K562 (cell line): ENCODE measurements at regions not wholly inside any gene's neighbourhood (a gene's known extent, or its start where the extent isn't known, plus 50 kb on each side); places are given as distances from the start of the nearest gene placed in this dataset.
A peak's percentile ranks its signal among the peaks of the same experiment; 100 is the strongest.

Experiments
- ATAC-seq: fragments of 200-7000 bp; cut with Tn5 transposase; 3 replicates; pipeline ENCODE4 v1.9.1; 2020; ENCODE audit warnings: moderate library complexity
- BruUV-seq: library from RNA; stranded (reverse); fragments of 400-500 nt; replicated peaks from 2 replicates; lab custom pipeline; 2021; lab: Mats Ljungman, UMichigan
- CTCF ChIA-PET: fragments of 300-600 bp; formaldehyde crosslinking; extraction: SDS; loops from one replicate; lab custom pipeline; 2021; ENCODE audit warnings: low intra/inter-chr PET ratio; lab: Yijun Ruan, JAX
- POLR2A ChIA-PET: fragments of 300-600, 350-650 bp; sonication (Branson Sonifier 250); formaldehyde crosslinking; extraction: SDS; loops from one replicate; lab custom pipeline; 2021; ENCODE audit warnings: antibody characterized with exemption, inconsistent platforms; lab: Yijun Ruan, JAX
- DNase-seq, 4 experiments: peaks; one replicate each; pipeline versions ENCODE4 v3.0.0 to v3.0.0-alpha.2; 2011 to 2018; ENCODE audit warnings: low spot score in 3 of 4, mixed read lengths in 3 of 4; ENCODE audit errors: extremely low read depth in 1 of 4
- FAIRE-seq: peaks from 2 replicates; lab custom pipeline; 2011; peaks lifted over from hg19 to GRCh38; lab: Jason Lieb, UNC
- H2AFZ ChIP-seq: 2 replicates; pipeline ENCODE4 v1.6.0; 2011; ENCODE audit warnings: low read depth, low read length, control low read depth, inconsistent platforms
- H3K27ac ChIP-seq: fragments of 200-600 bp; 3 replicates; pipeline ENCODE4 v1.8.0; 2011; ENCODE audit warnings: low read depth, mild to moderate bottlenecking, control low read depth, inconsistent platforms, low read length, moderate library complexity, mixed read lengths; ENCODE audit errors: extremely low read depth
- H3K27me3 ChIP-seq, 2 experiments: fragments of 300-600 bp in 1 of 2; 2 replicates in 1 of 2; 3 replicates in 1 of 2; pipeline versions ENCODE4 v1.6.0 to v1.8.0; 2011; ENCODE audit warnings: inconsistent platforms in 2 of 2, low read length in 2 of 2, mild to moderate bottlenecking in 1 of 2, mixed read lengths in 1 of 2, moderate library complexity in 1 of 2; ENCODE audit not compliant: control insufficient read depth in 2 of 2, insufficient read depth in 2 of 2
- H3K36me3 ChIP-seq: fragments of 300-600 bp; 3 replicates; pipeline ENCODE4 v1.8.0; 2011; ENCODE audit warnings: mild to moderate bottlenecking, low read length, inconsistent platforms; ENCODE audit not compliant: control insufficient read depth, insufficient read depth
- H3K4me1 ChIP-seq, 2 experiments: fragments of 200-600 bp in 1 of 2; replicated peaks in 1 of 2; 2 replicates in 1 of 2; 3 replicates in 1 of 2; pipeline versions ENCODE4 v1.5.1 to v1.8.0; 2011; ENCODE audit warnings: inconsistent platforms in 2 of 2, low read length in 2 of 2, mild to moderate bottlenecking in 1 of 2, mixed read lengths in 1 of 2, moderate library complexity in 1 of 2; ENCODE audit not compliant: control insufficient read depth in 2 of 2, insufficient read depth in 2 of 2
- H3K4me2 ChIP-seq: 2 replicates; pipeline ENCODE4 v1.6.1; 2011; ENCODE audit warnings: low read length, control low read depth, inconsistent platforms, mixed read lengths; ENCODE audit not compliant: insufficient read depth
- H3K4me3 ChIP-seq: fragments of 200-600 bp; sonication (generic), shearing (Covaris generic); 2 replicates; pipeline ENCODE4 v1.5.1; 2016; ENCODE audit warnings: control low read depth, inconsistent platforms
- H3K79me2 ChIP-seq: fragments of 200-600 bp; 3 replicates; pipeline ENCODE4 v1.8.0; 2011; ENCODE audit warnings: low read length, inconsistent platforms; ENCODE audit not compliant: control insufficient read depth, insufficient read depth
- H3K9ac ChIP-seq, 2 experiments: 2 replicates each; pipeline versions ENCODE4 v1.6.0 to v1.6.1; 2011; ENCODE audit warnings: low read depth in 2 of 2, low read length in 2 of 2, control low read depth in 1 of 2, inconsistent platforms in 1 of 2, mild to moderate bottlenecking in 1 of 2, mixed read lengths in 1 of 2; ENCODE audit not compliant: insufficient read depth in 1 of 2
- H3K9me1 ChIP-seq: one replicate; pipeline ENCODE4 v1.6.0; 2011; ENCODE audit warnings: inconsistent platforms, mild to moderate bottlenecking, low read length, moderate library complexity; ENCODE audit not compliant: control insufficient read depth, insufficient read depth
- H3K9me3 ChIP-seq: replicated peaks from 2 replicates; pipeline ENCODE4 v1.5.1; 2011; ENCODE audit warnings: low read depth, low read length, inconsistent platforms; ENCODE audit not compliant: control insufficient read depth, insufficient read depth
- H4K20me1 ChIP-seq: replicated peaks from 2 replicates; pipeline ENCODE4 v1.6.1; 2011; ENCODE audit warnings: low read length, inconsistent platforms, mixed read lengths; ENCODE audit not compliant: control insufficient read depth, insufficient read depth
- C11orf30 ChIP-seq: fragments of 450-650 bp; IDR thresholded peaks from 2 replicates; pipeline ENCODE4 v1.6.1; 2016; ENCODE audit warnings: low read depth, mild to moderate bottlenecking
- ETS1 ChIP-seq: conservative IDR thresholded peaks from 2 replicates; pipeline ENCODE4 v1.6.1; 2011; ENCODE audit warnings: low read depth, mild to moderate bottlenecking, low read length; ENCODE audit not compliant: control insufficient read depth
- KLF10 ChIP-seq: fragments of 250-450 bp; sonication (Bioruptor Pico); IDR thresholded peaks from 2 replicates; pipeline ENCODE4 v1.6.1; 2021; ENCODE audit warnings: matching md5 sums
- MAFF ChIP-seq: IDR thresholded peaks from 2 replicates; pipeline ENCODE4 v1.6.1; 2012; ENCODE audit warnings: low read length, improper control_type of control experiment
- MAFG ChIP-seq: fragments of 450-650 bp; conservative IDR thresholded peaks from 2 replicates; pipeline ENCODE4 v1.6.1; 2016; ENCODE audit warnings: missing genetic modification characterization, missing compliant biosample characterization
- MAFK ChIP-seq: IDR thresholded peaks from 2 replicates; pipeline ENCODE4 v1.6.1; 2011; ENCODE audit warnings: low read length, improper control_type of control experiment
- SAP30 ChIP-seq: fragments of 200-600 bp; sonication (generic); IDR thresholded peaks from 2 replicates; pipeline ENCODE4 v1.6.1; 2012; ENCODE audit warnings: borderline replicate concordance, low read depth, mild to moderate bottlenecking, moderate library complexity, low read length, control low read depth, inconsistent platforms; ENCODE audit not compliant: insufficient read depth, poor library complexity, severe bottlenecking
- TCFL5 ChIP-seq: fragments of 250-450 bp; sonication (Bioruptor Pico); conservative IDR thresholded peaks from 2 replicates; pipeline ENCODE4 v1.6.1; 2021; ENCODE audit warnings: mild to moderate bottlenecking, moderate library complexity, matching md5 sums
- ZNF121 ChIP-seq: sonication (generic); formaldehyde crosslinking; conservative IDR thresholded peaks from 2 replicates; pipeline ENCODE4 v1.8.0; 2022; ENCODE audit warnings: missing genetic modification reagents
- ZNF24 ChIP-seq: fragments of 450-650 bp; IDR thresholded peaks from 2 replicates; pipeline ENCODE4 v1.6.1; 2016
- ZNF253 ChIP-seq: fragments of 250-450 bp; sonication (Bioruptor Pico); conservative IDR thresholded peaks from 2 replicates; pipeline ENCODE4 v1.6.1; 2021; ENCODE audit warnings: mild to moderate bottlenecking
- ZNF316 ChIP-seq: fragments of 450-650 bp; IDR thresholded peaks from 2 replicates; pipeline ENCODE4 v1.6.1; 2016
- ZNF347 ChIP-seq: fragments of 450-650 bp; formaldehyde crosslinking; IDR thresholded peaks from 2 replicates; pipeline ENCODE4 v1.4.0; 2020; ENCODE audit warnings: low read depth, mild to moderate bottlenecking, moderate library complexity
- WGBS: fragments of 100-300 bp; shearing (Covaris generic); methylation state at CpG from one replicate; pipeline ENCODE4 v1.1.6; 2016; ENCODE audit warnings: low coverage, mixed read lengths; ENCODE audit not compliant: insufficient coverage; ENCODE audit errors: missing lambda C conversion rate; 5-methylcytosine and 5-hydroxymethylcytosine counted together
- in situ Hi-C: fragments of 300-500 bp; cut with MboI; formaldehyde crosslinking; loops from 4 replicates; pipeline ENCODE4 v1.15.0; 2018; ENCODE audit warnings: inconsistent platforms, mixed read lengths
- intact Hi-C: fragments of 100-400 bp; cut with micrococcal nuclease; formaldehyde crosslinking; loops from 2 replicates; pipeline ENCODE4 v1.14.2; 2022

DNA sequence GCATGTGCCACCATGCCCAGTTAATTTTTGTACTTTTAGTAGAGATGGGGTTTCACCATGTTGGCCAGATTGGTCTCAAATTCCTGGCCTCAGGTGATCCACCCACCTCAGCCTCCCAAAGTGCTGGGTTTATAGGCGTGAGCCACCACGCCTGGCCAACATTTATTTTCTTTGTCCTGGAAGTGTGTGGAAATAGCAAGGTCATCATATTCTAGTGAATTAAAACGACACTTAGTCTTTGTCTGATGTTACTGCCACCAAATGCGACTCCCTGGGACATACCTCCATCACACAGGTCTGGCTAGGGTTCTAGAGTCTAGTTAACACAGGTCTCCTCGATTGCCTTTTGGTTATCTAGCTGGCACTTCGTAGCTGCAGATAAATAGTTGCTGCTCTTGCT lies 203.1 kb downstream of the AASDH start:
- TF ChIP-seq ZNF316: peak; percentile 88
- TF ChIP-seq ETS1: no peak
- TF ChIP-seq ZNF253 (CRISPR knock-in tag): no peak
- peak; percentile 79 for TF ChIP-seq MAFG
- no peak for TF ChIP-seq TCFL5 (CRISPR knock-in tag)
- no peak for TF ChIP-seq SAP30
- TF ChIP-seq ZNF24: no peak
- TF ChIP-seq MAFK: peak; percentile 75
- no peak for TF ChIP-seq KLF10 (CRISPR knock-in tag)
- no peak for TF ChIP-seq ZNF347 (CRISPR knock-in tag)
- no peak for TF ChIP-seq ZNF121 (CRISPR knock-in tag)
- peak; percentile 85 for TF ChIP-seq MAFF
- peak; percentile 80 for TF ChIP-seq C11orf30
- TF ChIP-seq, all 486 proteins: peak for 5
- H2AFZ ChIP-seq: no peak overlapping the region
- no peak for FAIRE-seq
- 30% methylated on average over 6 of the region's 6 CpGs for WGBS
- no peak overlapping the region for H3K4me3 ChIP-seq
- H3K4me1 ChIP-seq: peaks cover 0 to 10% of the 10 kb centered on the region in 2 experiments; a peak in 3 of 5 replicates
- no peaks in the 10 kb centered on the region for H3K36me3 ChIP-seq
- ATAC-seq: no peak
- in situ Hi-C loops: no loop called here
- POLR2A ChIA-PET: no interaction called here
- H3K9me1 ChIP-seq: no peaks in the 10 kb centered on the region
- BruUV-seq: no TSS peak
- H3K27ac ChIP-seq: no peak overlapping the region
- no peaks in the 10 kb centered on the region for H4K20me1 ChIP-seq
- no peak overlapping the region for H3K4me2 ChIP-seq
- intact Hi-C loops: no loop called here
- no peak overlapping the region for H3K9ac ChIP-seq
- no peak for DNase-seq
- CTCF ChIA-PET: no interaction called here
- peaks cover 4 to 6% of the 10 kb centered on the region in 2 experiments; a peak in 4 of 5 replicates for H3K27me3 ChIP-seq
- no peaks in the 10 kb centered on the region for H3K79me2 ChIP-seq
- no peaks in the 10 kb centered on the region for H3K9me3 ChIP-seq
